Raji (cell line): ENCODE measurements at regions not wholly inside any gene's neighbourhood (a gene's known extent, or its start where the extent isn't known, plus 50 kb on each side); places are given as distances from the start of the nearest gene placed in this dataset.

ENCODE experiments used
- POLR2A ChIP-seq: IDR thresholded peaks from 2 replicates; pipeline ENCODE4 v1.6.1; 2011; ENCODE audit warnings: low read depth, low read length, control low read depth; ENCODE audit not compliant: insufficient read depth

DNA sequence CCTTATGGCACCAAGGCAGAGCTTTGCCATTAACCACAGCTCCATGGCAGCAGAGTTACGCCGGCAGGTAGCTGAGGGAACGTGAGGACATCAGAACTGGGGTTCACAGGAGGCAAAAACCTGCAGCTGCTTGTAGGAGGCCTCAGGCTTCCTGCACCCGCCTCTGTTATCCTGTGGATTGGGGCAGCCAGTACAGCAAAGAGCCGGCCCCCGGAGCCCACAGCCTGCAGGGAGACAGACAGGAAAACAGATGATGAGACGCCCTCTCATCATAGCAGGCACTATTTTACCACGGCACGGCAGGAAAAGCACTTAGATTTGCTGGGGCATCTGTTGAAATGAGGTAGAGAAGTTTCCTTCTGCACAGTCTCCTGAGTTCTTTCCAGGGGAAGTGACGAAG, 870.3 kb downstream of the TBC1D22A start:
- no peak for TF ChIP-seq POLR2A

DNA sequence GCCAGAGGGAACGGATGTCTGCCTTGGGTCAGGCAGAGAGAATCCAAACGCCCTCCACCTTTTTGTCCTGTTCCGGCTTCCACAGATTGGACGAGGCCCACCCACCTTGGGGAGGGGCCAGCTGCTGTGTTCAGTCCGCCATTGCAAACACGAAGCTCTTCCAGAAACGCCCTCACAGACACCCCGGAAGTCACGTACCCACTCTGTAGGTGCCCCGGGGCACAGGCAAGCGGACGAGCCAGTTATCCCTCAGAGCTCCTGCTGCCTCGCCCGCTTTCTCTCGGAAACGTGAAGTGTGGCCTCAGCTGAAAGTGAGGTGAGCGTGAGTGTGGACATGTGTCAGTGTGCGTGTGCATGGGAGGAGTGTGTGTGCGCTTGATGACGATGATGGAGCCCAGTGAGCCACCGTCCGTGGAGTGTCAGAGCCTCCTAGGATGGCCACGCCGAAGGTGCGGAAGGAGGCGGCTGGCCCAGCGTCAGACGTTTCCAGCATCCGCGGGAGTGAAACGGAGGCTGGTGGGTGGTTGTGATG, 869.2 kb downstream of the TBC1D22A start:
- no peak for TF ChIP-seq POLR2A

DNA sequence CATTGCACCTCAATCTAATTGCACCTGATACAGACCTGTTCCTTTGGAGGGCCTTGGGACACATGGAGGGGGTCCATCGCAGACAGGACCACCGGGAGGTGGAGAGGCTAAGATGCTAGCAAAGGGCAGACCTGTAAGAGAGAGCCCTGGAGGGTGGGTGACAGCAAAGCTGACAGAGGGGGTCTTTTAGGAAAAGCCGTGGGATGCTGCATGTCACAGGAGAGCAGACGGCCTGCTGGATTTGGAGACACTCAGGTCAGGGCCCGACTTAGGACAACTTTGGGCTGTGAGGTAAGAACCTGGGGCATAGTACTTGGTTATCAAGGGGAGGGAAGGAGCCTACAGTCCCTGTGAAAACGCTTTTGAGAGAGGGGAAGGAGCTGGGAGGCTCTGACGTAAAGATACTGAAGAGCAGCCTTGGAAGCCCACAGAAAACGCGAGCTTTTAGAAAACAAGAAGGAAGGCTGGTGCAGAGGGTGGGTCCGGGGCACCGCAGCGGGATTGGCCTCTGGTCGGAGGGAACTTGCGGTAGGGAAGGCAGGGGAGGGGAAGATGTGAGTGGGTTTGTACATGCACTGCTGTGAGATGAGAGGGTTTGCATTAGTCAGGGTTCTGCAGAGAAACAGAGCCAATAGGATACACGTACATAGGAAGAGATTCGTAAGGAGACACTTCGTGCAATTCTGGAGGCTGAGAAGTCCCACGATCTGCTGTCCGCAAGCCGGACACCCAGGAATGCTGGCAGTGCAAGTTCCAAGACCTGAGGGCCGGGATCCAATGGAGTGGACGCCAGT, 868.5 kb downstream of the TBC1D22A start:
- TF ChIP-seq POLR2A, result no peak

GRCh38 chr22:47629791-47630655, 867.6 kb downstream of the TBC1D22A start:
- no peak for TF ChIP-seq POLR2A

- no peak for TF ChIP-seq POLR2A
These were observed 866.8 kb downstream of the TBC1D22A start for GRCh38 chr22:47629273-47629711.

DNA sequence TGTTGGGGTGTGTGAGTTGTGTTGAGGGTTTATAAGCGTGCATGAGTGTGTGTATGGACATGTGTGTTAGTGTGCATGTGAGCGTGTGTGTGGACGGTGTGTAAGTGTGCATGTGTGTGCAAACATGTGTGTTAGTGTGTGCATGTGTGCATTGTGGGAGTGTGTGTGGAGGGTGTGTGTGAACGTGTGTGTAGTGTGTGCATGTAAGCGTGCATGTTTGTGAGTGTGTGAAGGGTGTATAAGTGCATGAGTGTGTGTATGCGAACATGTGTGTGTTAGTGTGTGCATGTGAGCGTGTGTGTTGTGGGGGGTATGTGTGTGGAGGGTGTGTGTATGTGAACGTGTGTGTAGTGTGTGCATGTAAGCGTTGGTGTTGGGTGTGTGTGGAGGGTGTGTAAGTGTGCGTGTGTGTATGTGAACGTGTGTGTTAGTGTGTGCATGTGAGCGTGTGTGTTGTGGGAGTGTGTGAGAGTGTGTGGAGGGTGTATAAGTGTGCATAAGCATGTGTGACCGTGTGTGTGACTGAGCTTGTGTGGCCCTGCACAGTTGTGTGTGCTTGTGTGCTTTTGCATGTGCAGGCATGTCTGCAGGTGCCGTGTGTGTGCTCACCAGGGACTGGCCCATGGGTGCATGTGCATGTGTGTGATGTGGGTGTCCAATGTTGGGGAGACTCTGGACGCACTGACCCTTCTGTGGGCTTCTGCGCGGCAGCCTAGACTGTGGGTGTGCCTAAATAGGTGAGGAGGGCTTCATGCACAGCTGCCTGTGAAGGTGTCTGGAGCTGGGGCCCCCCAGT, 866.2 kb downstream of the TBC1D22A start:
- no peak for TF ChIP-seq POLR2A

GRCh38 chr22:47627556-47628253, 865.3 kb downstream of the TBC1D22A start:
- no peak for TF ChIP-seq POLR2A

DNA sequence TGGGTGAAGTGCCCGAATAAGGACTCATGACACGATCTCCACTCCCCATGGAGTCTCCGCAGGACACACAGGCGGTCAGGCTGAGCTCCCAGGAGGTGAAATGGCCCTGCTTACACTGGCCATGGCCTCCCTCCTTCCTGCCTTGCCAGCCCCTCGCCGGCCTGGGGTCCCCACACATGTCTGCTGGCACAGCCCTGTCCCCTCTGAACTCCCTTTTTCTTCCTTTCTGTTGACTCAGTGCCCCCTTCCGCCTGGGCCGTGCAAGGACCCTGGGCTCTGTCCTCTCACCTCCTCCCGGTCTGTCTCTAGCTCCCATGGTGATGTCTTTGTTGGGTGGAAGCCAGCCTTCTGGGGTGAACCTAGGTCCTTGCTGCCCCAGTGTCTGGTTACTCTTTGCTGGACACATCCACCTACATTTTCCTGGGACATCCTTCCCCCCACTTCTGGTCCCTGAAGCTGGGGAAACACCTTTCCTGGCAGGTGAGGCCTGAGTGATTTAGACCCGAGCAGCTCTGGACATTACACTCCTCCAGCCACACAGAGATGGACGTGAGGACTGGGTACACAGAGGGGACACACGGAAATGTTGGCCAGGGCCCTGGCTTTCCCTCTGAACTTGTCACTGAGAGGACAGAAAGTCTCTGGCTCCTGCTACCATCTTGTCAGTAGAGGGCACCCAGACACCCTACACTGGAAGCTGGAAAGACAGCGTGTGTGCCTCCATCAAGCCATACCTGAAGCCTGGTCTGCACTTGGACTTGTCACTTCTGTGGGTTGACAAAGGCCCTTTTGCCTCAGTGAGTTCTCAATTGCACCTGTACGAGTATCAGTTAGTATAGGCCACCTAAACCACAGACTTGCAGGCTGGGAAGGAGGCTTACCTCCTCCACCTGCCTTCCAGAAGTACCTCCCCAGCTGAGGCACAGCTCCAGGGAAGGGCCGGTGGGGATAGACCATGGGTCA, 864.3 kb downstream of the TBC1D22A start:
- TF ChIP-seq POLR2A, result no peak

DNA sequence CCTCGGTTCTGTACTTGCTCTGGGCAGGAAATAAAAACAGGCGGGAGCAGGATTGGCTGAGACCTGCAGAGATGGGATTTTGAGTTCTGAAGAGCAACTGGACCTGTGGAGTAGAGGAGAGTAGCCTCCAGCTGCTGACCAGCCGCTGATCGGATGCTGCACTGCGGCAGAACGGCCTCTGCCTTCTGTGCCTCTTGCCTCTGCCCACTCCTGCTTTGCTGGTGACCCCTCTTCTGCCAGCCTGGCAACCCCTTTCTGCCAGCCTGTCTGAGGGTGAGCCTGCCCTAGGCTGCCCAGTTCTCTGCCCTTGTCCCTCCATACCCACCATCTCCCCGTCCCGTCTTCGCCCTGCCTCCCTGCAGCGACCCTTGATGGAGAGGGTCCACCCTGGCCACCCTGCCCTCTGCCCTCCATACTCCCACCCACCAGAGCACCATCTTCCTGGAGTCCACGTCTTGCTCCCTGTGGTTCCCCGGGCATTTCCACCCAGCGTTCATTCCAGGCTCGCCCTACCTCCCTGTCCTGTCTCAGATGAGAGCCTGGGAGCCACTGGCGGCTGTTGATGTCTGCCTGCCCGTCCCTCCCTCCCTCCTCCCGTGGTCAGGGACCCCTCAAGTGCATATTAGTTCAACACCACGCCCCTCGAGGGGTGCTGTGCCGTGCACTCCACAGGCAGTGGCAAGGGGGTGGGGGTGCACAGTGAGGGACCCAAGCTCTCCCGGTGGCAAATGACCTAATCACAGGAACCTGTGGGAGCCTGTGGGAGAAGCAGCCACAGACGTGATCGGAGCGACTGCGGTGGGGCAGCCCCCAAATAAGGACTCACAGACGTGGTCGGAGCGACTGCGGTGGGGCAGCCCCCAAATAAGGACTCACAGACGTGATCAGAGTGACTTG, 863.3 kb downstream of the TBC1D22A start:
- no peak for TF ChIP-seq POLR2A

DNA sequence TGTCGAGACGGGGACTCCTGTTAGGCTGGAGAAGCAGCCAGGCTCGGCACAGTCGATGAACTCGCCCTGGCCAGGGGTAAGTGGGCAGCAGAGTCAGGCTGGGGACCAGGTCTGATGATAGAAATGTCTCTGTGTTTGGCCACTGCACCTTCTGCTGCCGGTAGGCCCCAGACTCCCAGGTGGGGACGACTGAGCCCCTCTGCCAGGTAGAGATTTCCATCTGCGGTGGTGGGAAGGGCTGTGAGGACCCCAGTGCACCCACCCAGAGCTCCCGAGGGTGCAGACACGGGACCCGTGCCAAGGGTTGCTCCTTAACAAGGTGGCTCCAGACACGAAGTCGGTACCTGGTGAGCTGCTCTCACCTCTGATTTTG, 862.5 kb downstream of the TBC1D22A start:
- no peak for TF ChIP-seq POLR2A

DNA sequence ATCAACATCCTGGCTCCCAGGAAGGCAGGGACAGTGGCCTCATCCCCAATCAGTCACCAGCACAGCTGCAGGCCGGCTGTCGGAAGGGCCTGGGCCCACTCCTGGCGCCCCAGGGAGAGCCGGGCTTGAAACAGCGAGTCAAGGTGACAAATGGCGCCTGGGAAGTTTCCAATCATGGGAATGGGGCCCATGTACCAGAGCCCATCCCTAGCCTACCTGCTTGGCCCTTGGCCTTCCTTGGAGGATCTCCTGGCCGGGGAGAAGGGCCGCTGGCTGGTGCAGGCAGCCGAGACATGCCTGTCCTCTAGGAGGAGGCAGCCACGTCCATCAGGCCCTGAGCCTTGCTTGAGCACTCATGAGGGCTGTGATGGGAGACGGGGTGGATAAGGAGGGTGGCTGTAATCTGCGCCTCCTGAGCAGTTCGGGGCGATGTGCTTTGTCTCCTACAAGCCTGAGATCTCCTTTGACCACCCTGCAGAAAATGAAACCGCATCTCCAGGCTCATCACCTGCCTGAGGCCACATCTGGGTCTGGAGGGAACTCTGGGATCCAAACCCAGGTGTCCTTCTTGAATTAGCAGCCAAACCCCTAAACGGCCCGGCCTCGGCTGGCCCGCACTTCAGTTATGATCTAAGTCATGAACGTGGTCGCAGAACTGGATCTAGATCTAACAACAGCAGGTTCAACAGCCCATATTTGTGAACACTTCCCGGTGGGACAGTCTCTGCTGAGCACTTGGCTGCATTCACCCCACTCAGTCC, 862.0 kb downstream of the TBC1D22A start:
- no peak for TF ChIP-seq POLR2A

- no peak for TF ChIP-seq POLR2A
These were observed 861.3 kb downstream of the TBC1D22A start for GRCh38 chr22:47623763-47624148.
